Ecto neural progenitor cell (in vitro differentiated cells): ENCODE measurements at regions not wholly inside any gene's neighbourhood (a gene's known extent, or its start where the extent isn't known, plus 50 kb on each side); places are given as distances from the start of the nearest gene placed in this dataset.
"Not testable (repeated sequence)": the region's sequence is repeated elsewhere in the genome, so short reads cannot be mapped to it uniquely, and the experiment has no call there.

Source experiments
- DNase-seq: peaks from one replicate; pipeline ENCODE4 v3.0.0-alpha.2; 2018; ENCODE audit warnings: low spot score

GRCh38 chr4:28082686-28083390 lies 1222.2 kb downstream of the STIM2 start:
- no peak for DNase-seq

DNA sequence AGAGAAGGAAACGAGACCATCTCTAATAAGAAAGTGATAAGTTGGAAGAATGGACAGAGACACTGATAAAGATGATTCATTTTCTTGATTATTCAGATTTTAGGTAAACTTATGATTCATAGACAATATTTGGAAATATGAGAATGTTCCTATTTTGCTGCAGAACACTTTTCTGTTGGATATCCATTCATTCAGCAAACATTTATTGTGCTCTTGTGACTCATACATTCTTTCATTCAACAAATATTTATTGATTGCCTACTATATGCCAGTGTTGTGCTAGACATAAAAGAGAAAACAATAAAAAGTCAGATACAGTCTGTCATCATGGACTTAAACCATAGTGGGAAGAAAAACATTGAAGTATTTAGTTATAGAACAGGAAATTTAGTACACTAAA lies 1232.0 kb downstream of the STIM2 start:
- DNase-seq: no peak

DNA sequence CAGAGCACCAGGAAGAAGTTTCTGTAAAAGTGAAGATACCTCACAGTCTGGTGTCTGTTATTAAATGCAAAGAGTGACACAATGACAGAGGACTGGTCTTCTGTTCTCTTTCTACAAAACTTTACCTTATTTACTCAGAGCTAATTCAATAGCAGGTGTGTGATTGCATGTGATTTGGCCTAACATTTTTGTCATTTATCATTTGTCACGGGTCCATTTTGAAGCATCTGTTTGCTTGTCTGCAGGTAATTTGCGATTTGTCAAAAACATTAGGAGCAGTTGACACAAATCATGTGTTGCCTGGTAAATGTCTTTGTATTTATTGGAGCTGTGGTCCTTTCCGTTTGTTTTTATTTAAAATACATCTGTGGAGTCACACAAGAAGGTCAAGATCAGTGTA lies 1232.4 kb downstream of the STIM2 start:
- no peak for DNase-seq

GRCh38 chr4:28101583-28101982 lies 1240.9 kb downstream of the STIM2 start:
- DNase-seq: no peak

GRCh38 chr4:28105271-28105859 lies 1244.7 kb downstream of the STIM2 start:
- no peak for DNase-seq

DNA sequence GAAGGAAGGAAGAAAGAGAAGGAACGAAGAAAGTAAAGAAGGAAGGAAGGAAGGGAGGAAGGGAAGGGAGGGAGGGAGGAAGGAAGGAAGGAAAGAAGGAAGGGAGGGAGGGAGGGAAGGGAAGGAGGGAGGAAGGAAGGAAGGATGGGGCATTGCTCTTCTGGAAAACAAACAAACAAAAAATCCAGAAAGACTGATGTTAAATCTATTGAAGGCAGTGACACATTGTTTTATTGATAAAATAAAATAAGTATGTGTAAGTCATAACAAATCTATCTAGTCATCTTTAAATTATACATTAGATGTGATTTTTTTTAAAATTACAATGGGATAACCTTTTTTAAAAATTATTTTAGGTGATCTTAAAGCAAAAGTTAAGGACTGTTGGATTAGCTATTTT lies 1245.5 kb downstream of the STIM2 start:
- DNase-seq: no peak

DNA sequence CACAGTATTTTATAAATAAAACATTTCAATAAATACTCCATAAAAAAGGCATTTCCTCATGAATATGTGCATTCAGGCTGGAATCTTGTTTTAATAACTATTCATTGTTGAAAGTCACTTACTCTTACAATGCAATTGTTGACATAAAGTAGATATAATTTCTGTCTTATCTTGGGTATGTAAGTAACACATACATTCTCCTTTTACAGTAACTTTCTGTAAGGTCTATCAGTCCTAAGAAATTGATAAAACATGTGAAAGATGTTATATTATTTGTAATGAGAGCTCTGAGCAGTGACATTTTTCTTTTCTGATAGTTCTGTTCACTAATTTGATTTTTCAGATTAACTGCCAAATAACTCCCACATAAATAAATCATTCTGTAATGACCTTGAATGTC lies 1249.2 kb downstream of the STIM2 start:
- DNase-seq: no peak

DNA sequence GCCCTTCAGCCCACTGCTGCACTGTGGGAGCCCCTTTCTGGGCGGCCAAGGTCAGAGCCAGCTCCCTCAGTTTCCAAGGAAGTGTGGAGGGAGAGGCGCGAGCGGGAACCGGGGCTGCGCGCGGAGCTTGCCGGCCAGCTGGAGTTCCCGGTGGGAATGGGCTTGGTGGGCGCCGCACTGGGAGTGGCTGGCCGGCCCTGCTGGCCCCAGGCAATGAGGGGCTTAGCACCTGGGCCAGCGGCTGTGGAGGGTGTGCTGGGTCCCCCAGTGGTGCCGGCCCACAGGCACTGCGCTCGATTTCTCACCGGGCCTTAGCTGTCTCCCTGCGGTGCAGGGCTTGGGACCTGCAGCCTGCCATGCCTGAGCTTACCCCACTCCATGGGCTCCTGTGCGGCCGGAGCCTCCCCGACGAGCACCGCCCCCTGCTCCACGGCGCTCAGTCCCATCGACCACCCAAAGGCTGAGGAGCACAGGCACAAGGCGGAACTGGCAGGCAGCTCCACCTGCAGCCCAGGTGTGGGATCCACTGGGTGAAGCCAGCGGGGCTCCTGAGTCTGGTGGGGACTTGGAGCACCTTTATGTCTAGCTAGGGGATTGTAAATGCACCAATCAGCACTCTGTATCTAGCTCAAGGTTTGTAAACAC lies 1252.2 kb downstream of the STIM2 start:
- not testable (repeated sequence) for DNase-seq

DNA sequence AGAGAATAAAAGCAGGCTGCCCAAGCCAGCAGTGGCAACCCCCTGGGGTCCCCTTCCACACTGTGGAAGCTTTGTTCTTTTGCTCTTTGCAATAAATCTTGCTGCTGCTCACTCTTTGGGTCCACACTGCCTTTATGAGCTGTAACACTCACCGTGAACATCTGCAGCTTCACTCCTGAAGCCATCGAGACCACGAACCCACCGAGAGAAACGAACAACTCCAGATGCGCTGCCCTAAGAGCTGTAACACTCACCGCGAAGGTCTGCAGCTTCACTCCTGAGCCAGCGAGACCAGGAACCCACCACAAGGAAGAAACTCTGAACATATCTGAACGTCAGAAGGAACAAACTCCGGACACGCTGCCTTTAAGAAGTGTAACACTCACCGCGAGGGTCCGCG lies 1252.9 kb downstream of the STIM2 start:
- DNase-seq: not testable (repeated sequence)

- DNase-seq: not testable (repeated sequence)
Measured at GRCh38 chr4:28116526-28117083, 1256.0 kb downstream of the STIM2 start.

DNA sequence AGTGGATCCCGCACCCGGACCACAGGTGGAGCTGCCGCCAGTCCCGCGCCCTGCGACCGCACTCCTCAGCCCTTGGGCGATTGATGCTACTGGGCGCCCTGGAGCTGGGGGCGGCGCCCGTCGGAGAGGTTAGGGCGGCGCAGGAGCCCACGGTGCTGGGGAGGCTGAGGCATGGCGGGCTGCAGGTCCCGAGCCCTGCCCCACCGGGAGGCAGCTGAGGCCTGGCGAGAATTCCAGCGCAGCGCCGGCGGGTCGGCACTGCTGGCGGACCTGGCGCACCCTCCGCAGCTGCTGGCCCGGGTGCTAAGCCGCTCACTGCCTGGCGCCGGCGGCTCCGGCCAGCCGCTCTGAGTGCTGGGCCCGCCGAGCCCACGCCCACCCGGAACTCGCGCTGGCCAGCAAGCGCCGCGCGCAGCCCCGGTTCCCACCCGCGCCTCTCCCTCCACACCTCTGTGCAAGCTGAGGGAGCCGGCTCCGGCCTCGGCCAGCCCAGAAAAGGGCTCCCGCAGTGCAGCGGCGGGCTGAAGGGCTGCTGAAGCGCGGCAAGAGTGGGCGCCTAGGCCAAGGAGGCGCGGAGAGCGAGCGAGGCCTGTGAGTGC lies 1256.5 kb downstream of the STIM2 start:
- no peak for DNase-seq

- DNase-seq: no peak
Measured at GRCh38 chr4:28146191-28146590, 1285.5 kb downstream of the STIM2 start.

DNA sequence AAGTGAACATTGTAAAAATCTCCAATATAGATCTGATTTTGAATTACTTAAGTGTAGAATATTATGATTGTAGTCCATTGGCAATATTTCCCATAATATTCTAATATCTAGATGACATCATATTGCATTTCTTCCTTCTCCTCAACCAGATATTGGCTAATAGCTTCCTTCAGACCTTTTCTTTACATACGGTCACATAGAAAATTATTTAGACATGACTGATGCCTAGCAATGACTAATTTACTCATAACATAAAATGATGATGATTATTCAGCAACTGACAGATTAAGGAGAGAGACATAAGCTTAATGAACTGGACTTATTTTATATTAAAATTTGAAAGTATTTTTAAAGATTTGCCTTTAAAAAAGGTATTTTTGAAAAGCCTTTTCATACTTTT lies 1287.6 kb downstream of the STIM2 start:
- DNase-seq: no peak

DNA sequence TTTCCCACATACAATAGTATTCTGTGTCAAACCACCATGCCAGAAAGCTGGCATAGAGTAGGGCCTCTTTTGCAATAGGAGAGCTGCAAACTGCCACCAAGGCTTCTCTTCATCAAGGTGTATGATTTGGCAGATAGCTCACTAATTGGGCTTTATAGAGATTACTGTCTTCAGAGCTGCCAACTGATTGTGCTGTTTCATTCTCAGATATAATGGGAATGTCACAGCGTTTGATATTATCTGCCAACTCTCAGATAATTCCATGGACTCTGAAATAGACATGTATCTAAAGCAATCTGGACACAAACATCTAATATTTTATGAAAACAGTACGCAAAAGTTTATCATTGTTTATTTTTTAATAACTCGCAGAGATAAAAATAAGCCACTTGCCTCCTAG lies 1289.1 kb downstream of the STIM2 start:
- DNase-seq: no peak

GRCh38 chr4:28151314-28151713 lies 1290.7 kb downstream of the STIM2 start:
- DNase-seq: no peak

DNA sequence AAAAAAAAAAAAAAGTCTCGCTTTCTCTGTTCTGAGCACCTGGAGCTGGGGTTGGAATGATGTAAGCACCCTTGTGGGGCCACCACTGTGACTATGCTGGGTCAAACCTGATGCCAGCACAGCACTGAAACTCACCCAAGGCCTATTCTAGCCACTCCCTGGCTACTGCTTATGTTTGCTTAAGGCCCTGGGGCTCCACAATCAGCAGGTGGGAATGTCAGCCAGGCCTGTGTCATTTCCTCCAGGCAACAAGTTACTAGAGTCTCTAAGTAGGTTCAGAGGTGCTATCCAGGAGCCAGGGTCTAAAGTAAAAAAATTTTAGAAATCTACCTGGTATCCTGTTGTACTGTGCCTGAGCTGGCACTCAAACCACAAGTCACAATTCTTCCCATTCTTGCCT lies 1306.8 kb downstream of the STIM2 start:
- no peak for DNase-seq

DNA sequence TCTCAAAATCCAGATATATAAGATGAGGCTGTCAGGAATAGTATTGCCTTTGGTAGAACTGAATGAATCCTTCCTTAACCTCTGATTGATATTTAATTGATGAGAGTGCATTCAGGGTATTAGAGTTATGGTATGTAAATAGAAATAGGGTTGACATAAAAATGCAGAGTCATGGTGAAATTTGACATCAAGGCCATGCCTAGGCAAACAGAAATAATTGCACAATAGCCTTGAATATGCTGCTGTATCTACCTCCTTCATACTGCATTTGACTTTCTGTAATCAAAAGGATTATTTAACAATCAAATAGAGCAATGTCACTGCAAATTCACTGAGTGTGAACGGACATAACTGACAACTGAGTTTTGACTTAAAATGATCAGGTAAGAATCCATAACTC lies 1316.3 kb downstream of the STIM2 start:
- no peak for DNase-seq

DNA sequence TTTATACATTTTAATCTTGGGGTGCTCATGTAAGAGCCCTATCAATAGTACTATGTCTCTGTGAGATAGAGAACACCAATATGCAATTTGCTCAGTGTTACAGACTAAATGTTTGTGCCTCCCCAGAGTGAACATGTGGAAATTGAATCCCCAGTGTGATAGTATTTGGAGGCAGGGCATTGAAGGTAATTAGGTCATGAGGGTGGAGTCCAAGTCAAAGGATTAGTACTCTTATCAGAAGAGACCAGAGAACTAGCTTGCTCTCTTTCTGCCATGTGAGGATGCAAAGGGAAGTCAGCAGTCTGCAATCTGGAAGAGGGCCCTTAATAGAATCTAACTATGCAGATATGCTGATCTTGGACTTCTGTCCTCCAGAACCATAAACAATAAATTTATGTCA lies 1317.0 kb downstream of the STIM2 start:
- DNase-seq: no peak

DNA sequence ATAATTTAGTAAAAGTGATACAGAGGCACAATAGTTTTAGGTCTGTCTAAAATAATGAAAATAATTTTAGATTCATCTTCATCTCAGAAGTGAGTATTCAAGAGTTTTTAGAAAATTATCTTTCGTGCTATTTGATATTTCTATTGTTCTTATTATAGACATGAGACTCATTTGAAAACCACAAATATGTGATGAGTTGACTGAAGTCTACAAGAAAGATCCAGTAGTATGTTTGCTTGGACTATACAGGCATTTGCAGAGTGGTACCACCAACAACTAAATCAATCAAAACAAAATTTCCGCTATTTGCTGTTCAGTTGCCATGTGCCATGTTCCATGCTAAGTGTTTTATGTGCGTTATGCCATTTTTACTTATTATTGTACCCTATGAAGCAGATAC lies 1318.5 kb downstream of the STIM2 start:
- no peak for DNase-seq

DNA sequence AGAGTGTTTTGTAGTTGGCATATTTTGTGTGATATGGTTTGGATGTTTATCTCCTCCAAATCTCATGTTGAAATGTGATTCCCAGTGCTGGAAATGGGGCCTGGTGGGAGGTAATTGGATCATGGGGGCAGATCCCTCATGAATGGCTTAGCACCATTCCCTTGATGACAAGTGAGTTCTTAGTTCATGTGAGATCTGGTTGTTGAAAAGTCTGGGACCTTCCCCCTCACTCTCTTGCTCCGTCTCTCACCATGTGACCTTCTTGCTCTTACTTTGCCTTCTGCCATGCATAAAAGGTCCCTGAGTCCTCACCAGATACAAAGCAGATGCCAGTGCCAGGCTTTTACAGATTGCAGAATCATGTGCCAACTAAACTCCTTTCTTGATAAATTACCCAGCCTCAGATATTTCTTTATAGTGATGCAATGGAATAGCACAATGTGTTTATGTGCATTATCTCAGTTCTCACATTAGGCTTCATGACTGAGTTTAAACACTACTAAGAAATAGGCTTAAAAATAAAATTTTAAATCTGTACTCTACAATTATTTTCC lies 1348.8 kb downstream of the STIM2 start:
- DNase-seq: no peak

GRCh38 chr4:28211676-28212470 lies 1351.2 kb downstream of the STIM2 start:
- DNase-seq: no peak

GRCh38 chr4:28221536-28221935 lies 1360.9 kb downstream of the STIM2 start:
- DNase-seq: no peak
